ENCODE measurements at regions not wholly inside any gene's neighbourhood (a gene's known extent, or its start where the extent isn't known, plus 50 kb on each side); places are given as distances from the start of the nearest gene placed in this dataset.

DNA sequence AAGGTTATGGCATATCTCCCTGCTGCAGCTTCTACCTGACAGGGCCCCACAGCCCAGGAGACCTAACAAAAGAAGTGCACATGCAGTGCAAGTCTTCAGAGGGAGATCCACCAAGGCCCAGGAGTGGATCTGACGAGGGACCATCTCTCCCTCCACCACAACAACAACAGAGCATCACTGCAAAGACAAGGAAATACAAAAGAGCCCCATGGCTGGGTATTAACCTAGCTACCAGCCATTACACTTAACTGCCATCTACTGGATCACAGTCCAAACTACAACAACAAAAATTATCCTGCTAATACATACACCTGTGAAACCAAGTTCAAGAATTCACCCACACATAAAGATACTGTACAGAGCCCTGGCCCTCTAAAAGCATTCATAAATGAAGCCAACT, 280.2 kb upstream of the SLC7A11 start:
- peak; percentile 24 for DNase-seq (ENCODE audit: low read depth)
- TF ChIP-seq, protein P1, sequence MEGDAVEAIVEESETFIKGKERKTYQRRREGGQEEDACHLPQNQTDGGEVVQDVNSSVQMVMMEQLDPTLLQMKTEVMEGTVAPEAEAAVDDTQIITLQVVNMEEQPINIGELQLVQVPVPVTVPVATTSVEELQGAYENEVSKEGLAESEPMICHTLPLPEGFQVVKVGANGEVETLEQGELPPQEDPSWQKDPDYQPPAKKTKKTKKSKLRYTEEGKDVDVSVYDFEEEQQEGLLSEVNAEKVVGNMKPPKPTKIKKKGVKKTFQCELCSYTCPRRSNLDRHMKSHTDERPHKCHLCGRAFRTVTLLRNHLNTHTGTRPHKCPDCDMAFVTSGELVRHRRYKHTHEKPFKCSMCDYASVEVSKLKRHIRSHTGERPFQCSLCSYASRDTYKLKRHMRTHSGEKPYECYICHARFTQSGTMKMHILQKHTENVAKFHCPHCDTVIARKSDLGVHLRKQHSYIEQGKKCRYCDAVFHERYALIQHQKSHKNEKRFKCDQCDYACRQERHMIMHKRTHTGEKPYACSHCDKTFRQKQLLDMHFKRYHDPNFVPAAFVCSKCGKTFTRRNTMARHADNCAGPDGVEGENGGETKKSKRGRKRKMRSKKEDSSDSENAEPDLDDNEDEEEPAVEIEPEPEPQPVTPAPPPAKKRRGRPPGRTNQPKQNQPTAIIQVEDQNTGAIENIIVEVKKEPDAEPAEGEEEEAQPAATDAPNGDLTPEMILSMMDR (conservative IDR thresholded peaks at IDR 0.05; ENCODE audit: low read length) = peak; percentile 66
- H3K4me3 ChIP-seq (ENCODE audit: low read length) = no peak overlapping the region

DNA sequence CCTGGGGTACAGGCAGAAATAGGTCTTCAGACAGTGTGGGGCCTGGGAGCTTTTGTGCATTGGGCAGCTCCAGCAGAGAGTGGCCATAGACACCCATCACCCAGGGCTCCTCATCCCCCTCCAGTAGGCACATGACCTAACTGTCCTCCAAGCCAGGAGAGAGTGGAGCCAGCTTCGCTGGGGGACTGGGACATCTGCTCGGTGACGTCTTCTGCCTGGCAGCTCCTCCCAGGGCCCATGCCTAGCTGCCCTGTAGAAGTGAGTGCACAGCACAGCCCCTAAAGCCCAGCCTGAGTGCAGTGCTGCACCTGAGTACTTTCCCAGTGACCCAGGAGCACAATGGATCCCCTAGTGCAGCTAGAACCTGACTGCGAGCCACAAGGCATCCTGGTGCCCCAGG, 279.7 kb upstream of the SLC7A11 start:
- DNase-seq (ENCODE audit: low read depth) = no peak
- TF ChIP-seq, protein P1 (conservative IDR thresholded peaks at IDR 0.05; ENCODE audit: low read length) = no peak
- H3K4me3 ChIP-seq (ENCODE audit: low read length) = no peak overlapping the region

DNA sequence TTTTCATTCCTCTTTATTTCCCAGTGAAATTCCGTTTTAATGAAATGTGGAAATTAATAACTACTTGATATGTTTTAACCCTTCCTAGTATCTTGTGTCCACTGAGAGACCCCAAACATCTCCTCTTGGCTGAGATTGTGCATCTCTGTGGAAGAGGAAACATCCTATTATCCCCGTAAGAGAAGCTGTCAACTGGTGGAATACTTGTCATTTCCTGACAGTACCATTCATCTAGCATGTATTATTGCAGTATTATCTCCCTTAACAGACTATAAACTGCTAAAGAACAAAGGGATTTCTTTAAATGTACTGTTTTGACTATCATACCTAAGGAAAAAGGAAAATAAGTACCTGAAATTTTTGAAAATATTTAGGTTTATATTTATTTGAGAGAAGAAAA, 277.3 kb upstream of the SLC7A11 start:
- TF ChIP-seq, protein P1 (conservative IDR thresholded peaks at IDR 0.05; ENCODE audit: low read length) = no peak
- H3K4me3 ChIP-seq (ENCODE audit: low read length) = no peak overlapping the region
- no peak for DNase-seq (ENCODE audit: low read depth)

DNA sequence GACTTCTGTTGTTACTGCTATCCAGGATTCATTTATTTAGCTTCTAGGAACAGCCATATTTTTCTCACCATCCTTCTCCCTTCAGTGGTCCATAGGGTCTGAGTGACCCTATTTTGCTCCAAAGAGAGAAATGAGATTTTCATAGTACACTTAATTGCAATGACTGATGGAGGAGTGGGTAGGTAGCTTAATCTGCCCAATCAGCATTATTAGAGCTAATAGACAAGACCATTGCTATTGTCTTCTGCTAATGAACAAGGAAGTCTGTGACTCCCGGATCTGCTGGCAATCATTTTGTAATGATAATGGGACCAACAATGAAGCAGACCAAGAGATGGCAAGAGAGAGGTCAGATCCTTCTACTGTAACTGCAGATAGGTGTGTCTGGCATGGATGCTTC, 271.4 kb upstream of the SLC7A11 start:
- TF ChIP-seq, protein P1 (conservative IDR thresholded peaks at IDR 0.05; ENCODE audit: low read length) = no peak

DNA sequence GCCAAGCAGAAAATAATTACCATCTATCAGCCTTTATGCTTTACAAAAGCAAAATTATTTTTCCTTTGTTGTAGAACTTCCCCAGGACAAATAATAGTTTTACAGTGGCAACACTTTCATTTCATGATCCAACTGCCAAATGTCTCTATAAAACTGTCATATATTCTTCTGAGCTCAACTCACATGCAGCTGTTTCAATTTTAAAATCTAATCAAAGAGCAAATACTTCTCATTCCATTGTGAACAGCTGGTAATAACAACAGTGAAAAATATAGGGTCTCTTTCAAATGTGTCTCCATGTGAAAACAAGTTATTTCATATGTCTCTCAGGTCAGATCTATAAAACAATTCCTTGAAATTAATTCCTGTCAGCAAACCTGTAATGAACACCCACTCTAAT, 270.6 kb upstream of the SLC7A11 start:
- TF ChIP-seq, protein P1 (conservative IDR thresholded peaks at IDR 0.05; ENCODE audit: low read length) = no peak
- DNase-seq (ENCODE audit: low read depth) = peak; percentile 8
- no peak overlapping the region for H3K4me3 ChIP-seq (ENCODE audit: low read length)

More for the DNA sequence above, 271.4 kb upstream of the SLC7A11 start:
- DNase-seq (ENCODE audit: low read depth) = no peak
- H3K4me3 ChIP-seq (ENCODE audit: low read length) = no peak overlapping the region

DNA sequence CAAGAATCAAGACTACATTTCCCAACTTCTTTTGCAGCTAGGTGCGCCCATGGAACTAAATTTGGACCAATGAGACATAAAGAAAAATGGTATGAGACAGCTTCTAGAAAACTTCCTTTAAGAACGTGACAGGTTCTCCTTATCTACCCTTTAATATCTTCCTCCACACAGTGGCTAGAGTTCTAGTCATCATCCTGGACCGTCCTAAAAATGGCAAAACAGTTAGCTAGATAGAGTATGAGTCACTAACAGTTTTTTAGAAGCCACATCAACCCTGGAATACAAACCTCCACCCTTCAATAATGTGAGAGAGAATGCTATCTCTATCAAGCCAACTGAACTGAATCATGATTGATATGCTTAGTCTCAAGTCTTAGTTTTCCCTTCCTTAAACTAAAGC, 267.9 kb upstream of the SLC7A11 start:
- peak; percentile 16 for DNase-seq (ENCODE audit: low read depth)
- TF ChIP-seq, protein P1 (conservative IDR thresholded peaks at IDR 0.05; ENCODE audit: low read length) = no peak
- no peak overlapping the region for H3K4me3 ChIP-seq (ENCODE audit: low read length)

DNA sequence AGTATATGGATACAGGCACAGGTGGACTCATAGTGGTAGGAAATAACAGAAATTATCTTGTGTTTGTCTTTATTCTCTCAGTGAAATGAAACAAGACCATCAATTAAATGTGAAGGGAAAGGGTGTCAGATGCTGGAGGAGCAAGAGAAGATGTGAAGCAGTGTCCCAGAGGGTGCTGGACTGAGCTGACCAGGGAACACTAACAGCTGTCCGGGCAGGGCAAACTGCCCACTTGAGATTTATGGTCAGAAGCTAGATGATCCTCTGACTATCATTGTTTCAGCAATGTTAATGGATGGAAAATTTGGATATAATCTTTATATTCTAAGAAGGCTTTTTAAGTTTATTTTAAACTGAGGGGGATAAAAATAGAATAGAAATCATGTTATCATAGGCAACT, 267.2 kb upstream of the SLC7A11 start:
- H3K4me3 ChIP-seq (ENCODE audit: low read length) = no peak overlapping the region
- TF ChIP-seq, protein P1 (conservative IDR thresholded peaks at IDR 0.05; ENCODE audit: low read length) = no peak
- no peak for DNase-seq (ENCODE audit: low read depth)
